Right atrium auricular region (tissue), 2 donors: ENCODE measurements at regions not wholly inside any gene's neighbourhood (a gene's known extent, or its start where the extent isn't known, plus 50 kb on each side); places are given as distances from the start of the nearest gene placed in this dataset.
"Not testable (repeated sequence)": the region's sequence is repeated elsewhere in the genome, so short reads cannot be mapped to it uniquely, and the experiment has no call there.

ENCODE experiments used
- DNase-seq: peaks from one replicate; pipeline ENCODE4 v3.0.0-alpha.2; 2019; ENCODE audit warnings: low spot score
- H3K27ac ChIP-seq, 2 donors: fragments of 200-600 bp; sonication (generic); 1 replicate in 1 of 2; 2 replicates in 1 of 2; pipeline ENCODE4 v1.5.1; 2016 to 2019
- H3K27me3 ChIP-seq, 2 donors: fragments of 200-600 bp; sonication (generic); one replicate each; pipeline versions ENCODE4 v1.5.1 to v1.6.0; 2017 to 2019
- H3K36me3 ChIP-seq: fragments of 200-600 bp; sonication (generic); one replicate; pipeline ENCODE4 v1.5.1; 2016
- H3K4me1 ChIP-seq, 2 donors: fragments of 200-600 bp; sonication (generic); one replicate each; pipeline versions ENCODE4 v1.5.1 to v1.6.0; 2017 to 2019
- H3K4me3 ChIP-seq, 2 donors: fragments of 200-600 bp; sonication (generic); 1 replicate in 1 of 2; 2 replicates in 1 of 2; pipeline ENCODE4 v1.5.1; 2017 to 2019; ENCODE audit warnings: mild to moderate bottlenecking in 1 of 2, moderate library complexity in 1 of 2
- H3K9me3 ChIP-seq, 2 donors: fragments of 200-600 bp; sonication (generic); one replicate each; pipeline ENCODE4 v1.5.1; 2019
- TF ChIP-seq, protein P1 (sequence below), 2 donors: fragments of 200-600 bp; sonication (generic); IDR thresholded peaks; one replicate each; pipeline ENCODE4 v1.5.1; 2019; ENCODE audit warnings: antibody characterized with exemption in 2 of 2

DNA sequence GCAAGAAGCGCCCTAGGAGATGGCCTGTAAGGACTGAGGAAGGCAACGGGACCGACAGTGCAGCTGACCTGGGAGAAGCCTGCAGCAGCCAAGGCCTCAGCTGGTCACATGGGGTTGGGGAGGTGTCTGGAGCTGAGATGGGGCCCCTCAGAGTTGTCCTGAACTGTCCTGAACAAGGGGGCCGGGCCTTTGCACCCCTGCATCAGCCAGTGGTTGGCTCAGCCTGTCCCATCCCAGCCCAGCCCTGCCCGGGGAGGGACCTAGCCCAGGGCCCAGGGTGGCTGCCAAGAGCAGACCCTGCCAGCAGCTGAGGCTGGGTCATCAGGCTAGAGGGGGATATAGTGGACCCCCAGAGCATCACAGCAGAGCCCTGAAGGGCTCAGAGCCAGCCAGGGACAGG lies 122.8 kb upstream of the PPP1R26 start:
- H3K27me3 ChIP-seq, result no peaks in the 10 kb centered on the region
- no peak for DNase-seq
- H3K9me3 ChIP-seq, result no peaks in the 10 kb centered on the region
- no peaks in the 10 kb centered on the region for H3K4me1 ChIP-seq
- H3K36me3 ChIP-seq, result no peaks in the 10 kb centered on the region
- no peak overlapping the region for H3K27ac ChIP-seq
- H3K4me3 ChIP-seq, result no peak overlapping the region
- TF ChIP-seq, protein P1, sequence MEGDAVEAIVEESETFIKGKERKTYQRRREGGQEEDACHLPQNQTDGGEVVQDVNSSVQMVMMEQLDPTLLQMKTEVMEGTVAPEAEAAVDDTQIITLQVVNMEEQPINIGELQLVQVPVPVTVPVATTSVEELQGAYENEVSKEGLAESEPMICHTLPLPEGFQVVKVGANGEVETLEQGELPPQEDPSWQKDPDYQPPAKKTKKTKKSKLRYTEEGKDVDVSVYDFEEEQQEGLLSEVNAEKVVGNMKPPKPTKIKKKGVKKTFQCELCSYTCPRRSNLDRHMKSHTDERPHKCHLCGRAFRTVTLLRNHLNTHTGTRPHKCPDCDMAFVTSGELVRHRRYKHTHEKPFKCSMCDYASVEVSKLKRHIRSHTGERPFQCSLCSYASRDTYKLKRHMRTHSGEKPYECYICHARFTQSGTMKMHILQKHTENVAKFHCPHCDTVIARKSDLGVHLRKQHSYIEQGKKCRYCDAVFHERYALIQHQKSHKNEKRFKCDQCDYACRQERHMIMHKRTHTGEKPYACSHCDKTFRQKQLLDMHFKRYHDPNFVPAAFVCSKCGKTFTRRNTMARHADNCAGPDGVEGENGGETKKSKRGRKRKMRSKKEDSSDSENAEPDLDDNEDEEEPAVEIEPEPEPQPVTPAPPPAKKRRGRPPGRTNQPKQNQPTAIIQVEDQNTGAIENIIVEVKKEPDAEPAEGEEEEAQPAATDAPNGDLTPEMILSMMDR (IDR thresholded peaks at IDR 0.05), result no peak

DNA sequence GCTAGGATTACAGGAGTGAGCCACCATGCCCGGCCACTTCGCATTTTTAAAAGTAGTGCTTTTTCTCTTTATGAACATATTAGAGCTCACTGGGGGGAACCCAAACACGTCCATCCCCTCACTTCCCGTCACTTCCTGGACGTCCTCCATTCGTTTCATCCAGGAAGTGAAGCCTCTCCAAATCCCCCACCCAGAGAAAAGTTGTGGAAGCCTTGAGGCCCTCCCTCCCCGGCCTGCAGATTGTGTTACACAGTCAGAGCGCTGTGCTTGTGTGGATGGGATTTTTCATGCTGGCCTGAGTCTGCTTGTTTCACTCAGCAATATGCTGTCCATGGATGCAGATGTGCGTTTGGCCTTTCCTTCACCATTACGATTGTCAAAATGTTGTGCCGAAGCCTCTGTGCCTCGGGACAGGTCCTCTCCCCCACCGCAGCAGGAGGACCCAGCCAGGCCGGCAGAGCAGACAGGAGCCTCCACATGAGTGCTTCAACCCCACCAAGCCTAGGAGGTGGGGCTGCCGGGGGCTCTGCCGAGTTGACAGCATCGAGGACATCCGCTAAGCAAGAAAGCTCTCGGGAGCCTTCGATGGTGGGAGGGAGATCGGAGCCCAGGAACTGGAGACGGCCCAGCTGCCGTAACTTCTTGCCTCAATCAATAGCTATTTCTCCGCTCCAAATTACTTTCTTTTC lies 121.6 kb upstream of the PPP1R26 start:
- TF ChIP-seq, protein P1 (IDR thresholded peaks at IDR 0.05), result no peak
- no peaks in the 10 kb centered on the region for H3K27me3 ChIP-seq
- no peaks in the 10 kb centered on the region for H3K9me3 ChIP-seq
- H3K36me3 ChIP-seq, result no peaks in the 10 kb centered on the region
- H3K27ac ChIP-seq, result no peak overlapping the region
- H3K4me3 ChIP-seq, result no peak overlapping the region
- no peaks in the 10 kb centered on the region for H3K4me1 ChIP-seq
- DNase-seq, result no peak

DNA sequence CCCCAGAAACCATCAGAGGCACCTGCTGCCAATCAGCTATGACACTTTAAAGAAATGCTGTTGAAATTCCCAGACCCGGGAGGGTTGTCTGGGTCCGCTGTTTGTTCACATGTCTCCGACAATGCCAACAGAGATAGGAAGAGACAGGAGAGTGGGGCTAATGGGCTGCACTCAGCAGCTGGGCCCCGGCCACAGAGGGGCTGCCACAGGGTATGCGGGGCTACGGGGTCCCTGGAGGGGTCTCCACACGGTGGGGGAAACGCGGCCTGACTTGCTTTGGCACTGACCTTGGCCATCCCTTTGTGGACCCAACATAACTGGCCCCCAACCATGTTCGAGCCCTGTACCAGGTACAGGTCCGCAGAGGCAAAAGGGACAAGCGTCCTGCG lies 121.0 kb upstream of the PPP1R26 start:
- Histone ChIP-seq H3K4me3 (no peak overlapping the region), H3K9me3 (no peaks in the 10 kb centered on the region), H3K4me1 (no peaks in the 10 kb centered on the region), H3K27ac (no peak overlapping the region), H3K27me3 (no peaks in the 10 kb centered on the region), H3K36me3 (no peaks in the 10 kb centered on the region)
- no peak for DNase-seq
- TF ChIP-seq, protein P1 (IDR thresholded peaks at IDR 0.05), result no peak

DNA sequence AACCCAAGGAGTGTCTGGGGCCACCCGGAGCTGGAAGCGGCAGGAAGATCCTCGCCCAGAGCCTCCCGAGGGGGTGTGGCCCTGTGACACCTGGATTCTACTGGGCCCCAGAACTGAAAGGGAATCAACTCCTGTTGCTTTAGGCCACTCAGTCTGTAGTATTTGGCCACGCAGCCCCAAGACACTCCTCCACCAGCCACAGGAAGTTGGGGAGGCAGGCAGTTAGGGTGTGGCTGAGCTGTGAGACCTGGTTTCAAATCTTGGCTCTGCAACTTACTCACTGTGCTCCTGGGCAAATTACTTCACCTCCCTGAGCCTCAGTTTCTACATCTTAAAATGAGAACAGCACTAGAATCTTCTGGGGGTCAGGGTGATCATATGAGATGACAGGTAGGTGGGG lies 119.8 kb upstream of the PPP1R26 start:
- H3K4me3 ChIP-seq, result no peak overlapping the region
- no peaks in the 10 kb centered on the region for H3K9me3 ChIP-seq
- no peak for DNase-seq
- no peaks in the 10 kb centered on the region for H3K4me1 ChIP-seq
- no peaks in the 10 kb centered on the region for H3K36me3 ChIP-seq
- H3K27me3 ChIP-seq, result no peaks in the 10 kb centered on the region
- H3K27ac ChIP-seq, result no peak overlapping the region
- TF ChIP-seq, protein P1 (IDR thresholded peaks at IDR 0.05), result no peak

GRCh38 chr9:135360617-135361016 lies 119.0 kb upstream of the PPP1R26 start:
- Histone ChIP-seq H3K27me3 (no peaks in the 10 kb centered on the region), H3K27ac (no peak overlapping the region)
- no peak for DNase-seq

DNA sequence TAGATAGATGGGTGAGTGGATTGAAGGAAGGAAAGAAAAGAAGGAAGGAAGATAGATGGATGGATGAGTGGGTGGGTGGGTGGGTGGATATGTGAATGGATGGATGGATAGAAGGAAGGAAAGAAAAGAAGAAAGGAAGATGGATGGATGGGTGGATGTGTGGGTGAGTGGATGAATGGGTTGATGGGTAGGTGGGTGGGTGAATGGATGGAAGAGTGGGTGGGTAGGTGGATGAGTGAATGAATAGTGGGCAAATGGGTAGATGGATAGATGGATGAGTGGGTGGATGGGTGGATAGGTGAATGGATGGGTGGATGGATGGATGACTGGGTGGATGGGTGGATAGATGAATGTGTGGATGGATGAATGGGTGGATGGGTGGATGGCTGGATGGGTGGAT lies 117.9 kb upstream of the PPP1R26 start:
- H3K27me3 ChIP-seq, H3K27ac ChIP-seq, H3K4me3 ChIP-seq, H3K9me3 ChIP-seq, H3K4me1 ChIP-seq, H3K36me3 ChIP-seq, DNase-seq: not testable (repeated sequence)

More at GRCh38 chr9:135360617-135361016, 119.0 kb upstream of the PPP1R26 start:
- no peaks in the 10 kb centered on the region for H3K9me3 ChIP-seq
- TF ChIP-seq, protein P1 (IDR thresholded peaks at IDR 0.05), result no peak
- H3K4me1 ChIP-seq, result no peaks in the 10 kb centered on the region
- no peaks in the 10 kb centered on the region for H3K36me3 ChIP-seq
- H3K4me3 ChIP-seq, result no peak overlapping the region
